OCI-LY7 (cell line): ENCODE measurements at regions not wholly inside any gene's neighbourhood (a gene's known extent, or its start where the extent isn't known, plus 50 kb on each side); places are given as distances from the start of the nearest gene placed in this dataset.

Experiments used
- CTCF ChIP-seq: fragments of 200-600 bp; sonication (generic); conservative IDR thresholded peaks from 2 replicates; pipeline ENCODE4 v1.5.1; 2014; ENCODE audit warnings: mild to moderate bottlenecking, antibody characterized with exemption, low read length, moderate library complexity, mixed read lengths
- EZH2phosphoT487 ChIP-seq: fragments of 200-600 bp; sonication (generic); IDR thresholded peaks from 2 replicates; pipeline ENCODE4 v1.6.1; 2018; ENCODE audit warnings: low read depth, borderline replicate concordance, mild to moderate bottlenecking, mixed run types, antibody characterized with exemption, low read length, moderate library complexity, mixed read lengths

GRCh38 chr2:226275215-226275614 is 524.4 kb downstream of the IRS1 start:
- TF ChIP-seq CTCF, result no peak
- TF ChIP-seq EZH2phosphoT487, result no peak
